Suprapubic skin (tissue), 4 donors: ENCODE measurements at regions not wholly inside any gene's neighbourhood (a gene's known extent, or its start where the extent isn't known, plus 50 kb on each side); places are given as distances from the start of the nearest gene placed in this dataset.

Source experiments
- DNase-seq, 2 donors: peaks; one replicate each; pipeline ENCODE4 v3.0.0-alpha.2; 2019; ENCODE audit warnings: low spot score in 2 of 2
- H3K27ac ChIP-seq: fragments of 200-600 bp; sonication (generic); one replicate; pipeline ENCODE4 v1.5.1; 2019
- H3K27me3 ChIP-seq: fragments of 200-600 bp; sonication (generic); one replicate; pipeline ENCODE4 v1.5.1; 2019
- H3K36me3 ChIP-seq: fragments of 200-600 bp; sonication (generic); one replicate; pipeline ENCODE4 v1.5.1; 2019
- H3K4me1 ChIP-seq: fragments of 200-600 bp; sonication (generic); one replicate; pipeline ENCODE4 v1.5.1; 2019
- H3K4me3 ChIP-seq: fragments of 200-600 bp; sonication (generic); one replicate; pipeline ENCODE4 v1.5.1; 2019; ENCODE audit warnings: mild to moderate bottlenecking
- H3K9me3 ChIP-seq: fragments of 200-600 bp; sonication (generic); one replicate; pipeline ENCODE4 v1.5.1; 2019
- CTCF ChIP-seq, 2 donors: fragments of 200-600 bp in 1 of 2; fragments of 450-650 bp in 1 of 2; sonication (generic) in 1 of 2; IDR thresholded peaks; one replicate each; pipeline ENCODE4 v1.5.1; 2016 to 2019; ENCODE audit warnings: antibody characterized with exemption in 2 of 2, mild to moderate bottlenecking in 1 of 2, moderate library complexity in 1 of 2
- EP300 ChIP-seq: sonication (generic); formaldehyde crosslinking; IDR thresholded peaks from one replicate; pipeline ENCODE4 v1.6.1; 2017; ENCODE audit warnings: antibody characterized with exemption
- POLR2A ChIP-seq, 2 donors: fragments of 450-650 bp; IDR thresholded peaks; one replicate each; pipeline ENCODE4 v1.6.1; 2017; ENCODE audit warnings: antibody characterized with exemption in 2 of 2, mild to moderate bottlenecking in 2 of 2, moderate library complexity in 2 of 2
- POLR2AphosphoS5 ChIP-seq, 3 donors: sonication (generic); formaldehyde crosslinking; IDR thresholded peaks; one replicate each; pipeline ENCODE4 v1.6.1; 2017; ENCODE audit warnings: antibody characterized with exemption in 3 of 3
- WGBS: methylation state at CpG from one replicate; pipeline ENCODE4 v1.1.5; 2018; 5-methylcytosine and 5-hydroxymethylcytosine counted together

- WGBS = 84% methylated on average over 6 of the region's 6 CpGs
Observed at GRCh38 chr18:27549335-27550039, 364.4 kb upstream of the CHST9 start.

GRCh38 chr18:27546991-27547390, 361.9 kb upstream of the CHST9 start:
- H3K27me3 ChIP-seq = no peaks in the 10 kb centered on the region
- H3K36me3 ChIP-seq = no peaks in the 10 kb centered on the region
- no peaks in the 10 kb centered on the region for H3K9me3 ChIP-seq
- no peaks in the 10 kb centered on the region for H3K4me1 ChIP-seq
- no peak for DNase-seq
- H3K27ac ChIP-seq = no peak overlapping the region
- WGBS = 54% methylated on average over 3 of the region's 3 CpGs
- H3K4me3 ChIP-seq = no peak overlapping the region
- no peak for TF ChIP-seq POLR2A (IDR thresholded peaks at IDR 0.05)
- TF ChIP-seq EP300 = no peak
- TF ChIP-seq POLR2AphosphoS5 (IDR thresholded peaks at IDR 0.05) = no peak
- TF ChIP-seq CTCF (IDR thresholded peaks at IDR 0.05) = no peak

More at GRCh38 chr18:27549335-27550039, 364.4 kb upstream of the CHST9 start:
- H3K9me3 ChIP-seq = no peaks in the 10 kb centered on the region
- no peak for DNase-seq
- H3K27ac ChIP-seq = no peak overlapping the region
- TF ChIP-seq EP300 (no peak), POLR2A (IDR thresholded peaks at IDR 0.05) (no peak), CTCF (IDR thresholded peaks at IDR 0.05) (no peak), POLR2AphosphoS5 (IDR thresholded peaks at IDR 0.05) (no peak)
- H3K27me3 ChIP-seq = no peaks in the 10 kb centered on the region
- H3K36me3 ChIP-seq = no peaks in the 10 kb centered on the region
- no peak overlapping the region for H3K4me3 ChIP-seq
- no peaks in the 10 kb centered on the region for H3K4me1 ChIP-seq

GRCh38 chr18:27544206-27544605, 359.1 kb upstream of the CHST9 start:
- Histone ChIP-seq H3K36me3 (no peaks in the 10 kb centered on the region), H3K4me1 (no peaks in the 10 kb centered on the region), H3K27me3 (no peaks in the 10 kb centered on the region), H3K9me3 (no peaks in the 10 kb centered on the region), H3K27ac (no peak overlapping the region), H3K4me3 (no peak overlapping the region)
- no peak for DNase-seq
- TF ChIP-seq POLR2A (IDR thresholded peaks at IDR 0.05) (no peak), CTCF (IDR thresholded peaks at IDR 0.05) (no peak)

- DNase-seq = no peak
- 85% methylated on average over 3 of the region's 3 CpGs for WGBS
- no peaks in the 10 kb centered on the region for H3K9me3 ChIP-seq
- no peaks in the 10 kb centered on the region for H3K27me3 ChIP-seq
- H3K27ac ChIP-seq = no peak overlapping the region
- H3K36me3 ChIP-seq = no peaks in the 10 kb centered on the region
- no peak overlapping the region for H3K4me3 ChIP-seq
- H3K4me1 ChIP-seq = no peaks in the 10 kb centered on the region
- no peak for TF ChIP-seq POLR2A (IDR thresholded peaks at IDR 0.05)
- no peak for TF ChIP-seq POLR2AphosphoS5 (IDR thresholded peaks at IDR 0.05)
Observed at GRCh38 chr18:27541293-27541692, 356.2 kb upstream of the CHST9 start.

- Histone ChIP-seq H3K27ac (no peak overlapping the region), H3K36me3 (no peaks in the 10 kb centered on the region), H3K4me3 (no peak overlapping the region), H3K27me3 (no peaks in the 10 kb centered on the region), H3K9me3 (no peaks in the 10 kb centered on the region), H3K4me1 (no peaks in the 10 kb centered on the region)
- TF ChIP-seq POLR2AphosphoS5 (IDR thresholded peaks at IDR 0.05) (no peak), POLR2A (IDR thresholded peaks at IDR 0.05) (no peak), EP300 (no peak), CTCF (IDR thresholded peaks at IDR 0.05) (no peak)
- WGBS = 26% methylated on average over 6 of the region's 6 CpGs
- DNase-seq = no peak
Observed at GRCh38 chr18:27540111-27540510, 355.0 kb upstream of the CHST9 start.
